ENCODE measurements at regions not wholly inside any gene's neighbourhood (a gene's known extent, or its start where the extent isn't known, plus 50 kb on each side); places are given as distances from the start of the nearest gene placed in this dataset.

DNA sequence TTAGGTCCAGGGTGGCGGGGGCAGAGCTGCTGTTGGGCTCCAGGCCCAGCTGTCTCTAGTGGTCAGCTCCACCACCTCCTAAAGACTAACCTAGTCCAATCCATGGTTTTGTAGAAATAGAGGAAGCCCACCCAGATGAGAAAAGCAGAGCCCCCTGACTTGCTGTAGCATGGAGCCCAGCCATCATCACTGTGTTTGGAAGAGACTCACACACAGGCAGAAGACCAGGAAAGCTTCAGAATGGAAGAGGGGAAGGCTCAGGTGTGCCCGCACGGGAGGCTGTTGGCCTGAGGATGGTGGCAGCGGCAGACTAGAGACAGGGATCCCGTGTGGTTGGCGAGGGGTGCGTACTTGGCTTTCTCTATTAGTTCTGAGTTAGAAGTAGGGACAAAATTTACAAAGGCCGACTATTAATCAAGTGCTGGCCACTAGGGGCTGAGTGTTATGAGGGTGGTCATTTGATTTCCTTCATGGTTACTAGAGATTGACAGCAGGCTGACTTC lies 193.2 kb upstream of the SOX1 start:
- ChIA-PET RAD21 (ENCODE audit: unreplicated experiment) (no interaction called here), SMC1A (ENCODE audit: uncharacterized antibody, unreplicated experiment) (no interaction called here), POLR2A (no interaction called here), CTCF (no interaction called here)
- H3K4me2 ChIP-seq (ENCODE audit: control insufficient read depth, insufficient read depth) = no peak overlapping the region
- WGBS (ENCODE audit: insufficient coverage, insufficient replicate concordance, low lambda C conversion rate, missing lambda C conversion rate) = 24% methylated on average over 8 of the region's 8 CpGs
- FAIRE-seq = no peak
- no peaks in the 10 kb centered on the region for H3K79me2 ChIP-seq (ENCODE audit: control insufficient read depth, insufficient read depth, low read length)
- no peak for ATAC-seq
- intact Hi-C loops (cut with micrococcal nuclease; ENCODE audit: unreplicated experiment) = no loop called here
- no peaks in the 10 kb centered on the region for H4K20me1 ChIP-seq (ENCODE audit: control insufficient read depth, insufficient read depth)
- H3K4me3 ChIP-seq = no peak overlapping the region
- H3K27me3 ChIP-seq (replicated peaks in 1 of 2; ENCODE audit: control insufficient read depth in 2 of 2, insufficient read depth in 2 of 2, low read length in 1 of 2) = no peaks in the 10 kb centered on the region
- H3K9ac ChIP-seq (ENCODE audit: control insufficient read depth, insufficient read depth, low read length) = no peak overlapping the region
- H3K27ac ChIP-seq (ENCODE audit: control insufficient read depth, insufficient read depth) = no peak overlapping the region
- no TSS peak for BruUV-seq (replicated peaks)
- no peaks in the 10 kb centered on the region for H3K36me3 ChIP-seq (ENCODE audit: control insufficient read depth in 2 of 2, insufficient read depth in 2 of 2, low read length in 1 of 2)
- no peak overlapping the region for H2AFZ ChIP-seq (ENCODE audit: control insufficient read depth, low read depth, low read length)
- in situ Hi-C loops (cut with MboI) = no loop called here
- no peaks in the 10 kb centered on the region for H3K4me1 ChIP-seq (ENCODE audit: control insufficient read depth, insufficient read depth, low read length)
- no peaks in the 10 kb centered on the region; the same call in 2 of the 3 replicates for H3K9me3 ChIP-seq (replicated peaks; ENCODE audit: control insufficient read depth, insufficient read depth, low read length)
- DNase-seq (ENCODE audit: low read depth, low spot score) = no peak
- no peak for TF ChIP-seq KAT2A (conservative IDR thresholded peaks at IDR 0.05; ENCODE audit: control insufficient read depth, low read depth, low read length)
- TF ChIP-seq, protein P1, sequence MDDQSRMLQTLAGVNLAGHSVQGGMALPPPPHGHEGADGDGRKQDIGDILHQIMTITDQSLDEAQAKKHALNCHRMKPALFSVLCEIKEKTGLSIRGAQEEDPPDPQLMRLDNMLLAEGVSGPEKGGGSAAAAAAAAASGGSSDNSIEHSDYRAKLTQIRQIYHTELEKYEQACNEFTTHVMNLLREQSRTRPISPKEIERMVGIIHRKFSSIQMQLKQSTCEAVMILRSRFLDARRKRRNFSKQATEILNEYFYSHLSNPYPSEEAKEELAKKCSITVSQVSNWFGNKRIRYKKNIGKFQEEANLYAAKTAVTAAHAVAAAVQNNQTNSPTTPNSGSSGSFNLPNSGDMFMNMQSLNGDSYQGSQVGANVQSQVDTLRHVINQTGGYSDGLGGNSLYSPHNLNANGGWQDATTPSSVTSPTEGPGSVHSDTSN (IDR thresholded peaks at IDR 0.05; ENCODE audit: insufficient replicate concordance, low read depth, low read length) = no peak
- TF ChIP-seq, protein P2, sequence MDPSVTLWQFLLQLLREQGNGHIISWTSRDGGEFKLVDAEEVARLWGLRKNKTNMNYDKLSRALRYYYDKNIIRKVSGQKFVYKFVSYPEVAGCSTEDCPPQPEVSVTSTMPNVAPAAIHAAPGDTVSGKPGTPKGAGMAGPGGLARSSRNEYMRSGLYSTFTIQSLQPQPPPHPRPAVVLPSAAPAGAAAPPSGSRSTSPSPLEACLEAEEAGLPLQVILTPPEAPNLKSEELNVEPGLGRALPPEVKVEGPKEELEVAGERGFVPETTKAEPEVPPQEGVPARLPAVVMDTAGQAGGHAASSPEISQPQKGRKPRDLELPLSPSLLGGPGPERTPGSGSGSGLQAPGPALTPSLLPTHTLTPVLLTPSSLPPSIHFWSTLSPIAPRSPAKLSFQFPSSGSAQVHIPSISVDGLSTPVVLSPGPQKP (IDR thresholded peaks at IDR 0.05; ENCODE audit: low read depth, low read length) = no peak
- TF ChIP-seq ASH2L (IDR thresholded peaks at IDR 0.05; ENCODE audit: borderline replicate concordance, low read depth) = no peak
- no peak for TF ChIP-seq ZNF207 (IDR thresholded peaks at IDR 0.05; ENCODE audit: borderline replicate concordance)
- TF ChIP-seq GATAD2B (conservative IDR thresholded peaks at IDR 0.05; ENCODE audit: low read depth) = no peak
- TF ChIP-seq, protein P3, sequence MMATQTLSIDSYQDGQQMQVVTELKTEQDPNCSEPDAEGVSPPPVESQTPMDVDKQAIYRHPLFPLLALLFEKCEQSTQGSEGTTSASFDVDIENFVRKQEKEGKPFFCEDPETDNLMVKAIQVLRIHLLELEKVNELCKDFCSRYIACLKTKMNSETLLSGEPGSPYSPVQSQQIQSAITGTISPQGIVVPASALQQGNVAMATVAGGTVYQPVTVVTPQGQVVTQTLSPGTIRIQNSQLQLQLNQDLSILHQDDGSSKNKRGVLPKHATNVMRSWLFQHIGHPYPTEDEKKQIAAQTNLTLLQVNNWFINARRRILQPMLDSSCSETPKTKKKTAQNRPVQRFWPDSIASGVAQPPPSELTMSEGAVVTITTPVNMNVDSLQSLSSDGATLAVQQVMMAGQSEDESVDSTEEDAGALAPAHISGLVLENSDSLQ (IDR thresholded peaks at IDR 0.05) = no peak
- TF ChIP-seq, protein P4, sequence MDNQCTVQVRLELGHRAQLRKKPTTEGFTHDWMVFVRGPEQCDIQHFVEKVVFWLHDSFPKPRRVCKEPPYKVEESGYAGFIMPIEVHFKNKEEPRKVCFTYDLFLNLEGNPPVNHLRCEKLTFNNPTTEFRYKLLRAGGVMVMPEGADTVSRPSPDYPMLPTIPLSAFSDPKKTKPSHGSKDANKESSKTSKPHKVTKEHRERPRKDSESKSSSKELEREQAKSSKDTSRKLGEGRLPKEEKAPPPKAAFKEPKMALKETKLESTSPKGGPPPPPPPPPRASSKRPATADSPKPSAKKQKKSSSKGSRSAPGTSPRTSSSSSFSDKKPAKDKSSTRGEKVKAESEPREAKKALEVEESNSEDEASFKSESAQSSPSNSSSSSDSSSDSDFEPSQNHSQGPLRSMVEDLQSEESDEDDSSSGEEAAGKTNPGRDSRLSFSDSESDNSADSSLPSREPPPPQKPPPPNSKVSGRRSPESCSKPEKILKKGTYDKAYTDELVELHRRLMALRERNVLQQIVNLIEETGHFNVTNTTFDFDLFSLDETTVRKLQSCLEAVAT (IDR thresholded peaks at IDR 0.05) = no peak
- no peak for TF ChIP-seq SIN3A (IDR thresholded peaks at IDR 0.05; ENCODE audit: low read depth, low read length)
- TF ChIP-seq IKZF1 (conservative IDR thresholded peaks at IDR 0.05) = no peak
- TF ChIP-seq TAF1 (IDR thresholded peaks at IDR 0.05; ENCODE audit: borderline replicate concordance, low read depth, low read length) = no peak
- TF ChIP-seq JUNB (IDR thresholded peaks at IDR 0.05) = no peak
- no peak for TF ChIP-seq BACH1 (IDR thresholded peaks at IDR 0.05; ENCODE audit: borderline replicate concordance)
- TF ChIP-seq CHD2 (IDR thresholded peaks at IDR 0.05; ENCODE audit: borderline replicate concordance, low read depth, low read length) = no peak
- no peak for TF ChIP-seq POLR2AphosphoS2 (IDR thresholded peaks at IDR 0.05; ENCODE audit: low read depth, low read length)
- TF ChIP-seq, protein P5, sequence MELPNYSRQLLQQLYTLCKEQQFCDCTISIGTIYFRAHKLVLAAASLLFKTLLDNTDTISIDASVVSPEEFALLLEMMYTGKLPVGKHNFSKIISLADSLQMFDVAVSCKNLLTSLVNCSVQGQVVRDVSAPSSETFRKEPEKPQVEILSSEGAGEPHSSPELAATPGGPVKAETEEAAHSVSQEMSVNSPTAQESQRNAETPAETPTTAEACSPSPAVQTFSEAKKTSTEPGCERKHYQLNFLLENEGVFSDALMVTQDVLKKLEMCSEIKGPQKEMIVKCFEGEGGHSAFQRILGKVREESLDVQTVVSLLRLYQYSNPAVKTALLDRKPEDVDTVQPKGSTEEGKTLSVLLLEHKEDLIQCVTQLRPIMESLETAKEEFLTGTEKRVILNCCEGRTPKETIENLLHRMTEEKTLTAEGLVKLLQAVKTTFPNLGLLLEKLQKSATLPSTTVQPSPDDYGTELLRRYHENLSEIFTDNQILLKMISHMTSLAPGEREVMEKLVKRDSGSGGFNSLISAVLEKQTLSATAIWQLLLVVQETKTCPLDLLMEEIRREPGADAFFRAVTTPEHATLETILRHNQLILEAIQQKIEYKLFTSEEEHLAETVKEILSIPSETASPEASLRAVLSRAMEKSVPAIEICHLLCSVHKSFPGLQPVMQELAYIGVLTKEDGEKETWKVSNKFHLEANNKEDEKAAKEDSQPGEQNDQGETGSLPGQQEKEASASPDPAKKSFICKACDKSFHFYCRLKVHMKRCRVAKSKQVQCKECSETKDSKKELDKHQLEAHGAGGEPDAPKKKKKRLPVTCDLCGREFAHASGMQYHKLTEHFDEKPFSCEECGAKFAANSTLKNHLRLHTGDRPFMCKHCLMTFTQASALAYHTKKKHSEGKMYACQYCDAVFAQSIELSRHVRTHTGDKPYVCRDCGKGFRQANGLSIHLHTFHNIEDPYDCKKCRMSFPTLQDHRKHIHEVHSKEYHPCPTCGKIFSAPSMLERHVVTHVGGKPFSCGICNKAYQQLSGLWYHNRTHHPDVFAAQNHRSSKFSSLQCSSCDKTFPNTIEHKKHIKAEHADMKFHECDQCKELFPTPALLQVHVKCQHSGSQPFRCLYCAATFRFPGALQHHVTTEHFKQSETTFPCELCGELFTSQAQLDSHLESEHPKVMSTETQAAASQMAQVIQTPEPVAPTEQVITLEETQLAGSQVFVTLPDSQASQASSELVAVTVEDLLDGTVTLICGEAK (IDR thresholded peaks at IDR 0.05; ENCODE audit: borderline replicate concordance) = no peak

Data from GM12878 (cell line).